ENCODE measurements at regions not wholly inside any gene's neighbourhood (a gene's known extent, or its start where the extent isn't known, plus 50 kb on each side); places are given as distances from the start of the nearest gene placed in this dataset.
"Not testable (repeated sequence)": the region's sequence is repeated elsewhere in the genome, so short reads cannot be mapped to it uniquely, and the experiment has no call there.

DNA sequence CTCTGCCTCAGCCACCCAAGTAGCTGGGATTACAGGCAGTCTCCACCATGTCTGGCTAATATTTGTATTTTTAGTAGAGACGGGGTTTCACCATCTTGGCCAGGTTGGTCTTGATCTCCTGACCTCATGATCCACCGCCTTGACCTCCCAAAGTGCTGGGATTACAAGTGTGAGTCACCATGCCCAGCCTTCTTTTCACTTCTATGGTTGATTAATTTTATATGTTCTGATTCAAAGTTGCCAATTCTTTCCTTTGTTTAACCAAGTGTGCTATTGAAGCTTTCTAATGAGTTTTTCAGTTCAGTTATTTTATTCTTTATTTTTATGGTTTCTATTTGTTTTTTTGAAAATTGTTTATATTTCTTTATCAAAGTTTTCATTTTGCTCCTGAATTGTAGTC lies 133.1 kb upstream of the KCNJ3 start:
- Histone ChIP-seq H3K36me3 (ENCODE audit: control insufficient read depth, insufficient read depth, low read length) (no peaks in the 10 kb centered on the region), H3K4me3 (ENCODE audit: low read depth, low read length) (no peak overlapping the region), H3K27me3 (ENCODE audit: control insufficient read depth, insufficient read depth, low read length) (no peaks in the 10 kb centered on the region)
- TF ChIP-seq, protein P1, sequence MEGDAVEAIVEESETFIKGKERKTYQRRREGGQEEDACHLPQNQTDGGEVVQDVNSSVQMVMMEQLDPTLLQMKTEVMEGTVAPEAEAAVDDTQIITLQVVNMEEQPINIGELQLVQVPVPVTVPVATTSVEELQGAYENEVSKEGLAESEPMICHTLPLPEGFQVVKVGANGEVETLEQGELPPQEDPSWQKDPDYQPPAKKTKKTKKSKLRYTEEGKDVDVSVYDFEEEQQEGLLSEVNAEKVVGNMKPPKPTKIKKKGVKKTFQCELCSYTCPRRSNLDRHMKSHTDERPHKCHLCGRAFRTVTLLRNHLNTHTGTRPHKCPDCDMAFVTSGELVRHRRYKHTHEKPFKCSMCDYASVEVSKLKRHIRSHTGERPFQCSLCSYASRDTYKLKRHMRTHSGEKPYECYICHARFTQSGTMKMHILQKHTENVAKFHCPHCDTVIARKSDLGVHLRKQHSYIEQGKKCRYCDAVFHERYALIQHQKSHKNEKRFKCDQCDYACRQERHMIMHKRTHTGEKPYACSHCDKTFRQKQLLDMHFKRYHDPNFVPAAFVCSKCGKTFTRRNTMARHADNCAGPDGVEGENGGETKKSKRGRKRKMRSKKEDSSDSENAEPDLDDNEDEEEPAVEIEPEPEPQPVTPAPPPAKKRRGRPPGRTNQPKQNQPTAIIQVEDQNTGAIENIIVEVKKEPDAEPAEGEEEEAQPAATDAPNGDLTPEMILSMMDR (IDR thresholded peaks at IDR 0.05; ENCODE audit: insufficient read depth, low read length, poor library complexity, severe bottlenecking), result no peak
- no peak for DNase-seq (ENCODE audit: low read depth)

DNA sequence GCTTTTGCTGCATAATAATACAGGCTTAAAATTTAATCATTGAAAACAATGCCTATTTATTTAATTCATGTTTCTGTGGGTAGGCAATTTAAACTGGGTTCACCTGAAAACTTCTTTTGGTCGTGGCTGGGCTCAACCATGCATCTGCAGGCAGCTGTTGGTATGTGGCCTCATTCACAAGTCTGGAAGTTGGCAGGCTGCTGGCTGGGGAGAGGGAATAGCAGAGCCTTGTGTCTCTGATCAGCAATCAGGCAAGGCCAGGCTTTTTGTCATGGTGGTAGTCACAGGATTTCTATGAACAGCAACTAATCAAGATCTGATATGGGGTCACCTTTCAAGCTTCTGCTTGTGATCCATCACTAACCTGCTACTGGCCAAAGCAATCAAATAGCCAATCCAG lies 130.1 kb upstream of the KCNJ3 start:
- no peak overlapping the region for H3K4me3 ChIP-seq (ENCODE audit: low read depth, low read length)
- TF ChIP-seq, protein P1 (IDR thresholded peaks at IDR 0.05; ENCODE audit: insufficient read depth, low read length, poor library complexity, severe bottlenecking), result no peak
- no peaks in the 10 kb centered on the region for H3K36me3 ChIP-seq (ENCODE audit: control insufficient read depth, insufficient read depth, low read length)
- no peak for DNase-seq (ENCODE audit: low read depth)
- H3K27me3 ChIP-seq (ENCODE audit: control insufficient read depth, insufficient read depth, low read length), result no peaks in the 10 kb centered on the region

DNA sequence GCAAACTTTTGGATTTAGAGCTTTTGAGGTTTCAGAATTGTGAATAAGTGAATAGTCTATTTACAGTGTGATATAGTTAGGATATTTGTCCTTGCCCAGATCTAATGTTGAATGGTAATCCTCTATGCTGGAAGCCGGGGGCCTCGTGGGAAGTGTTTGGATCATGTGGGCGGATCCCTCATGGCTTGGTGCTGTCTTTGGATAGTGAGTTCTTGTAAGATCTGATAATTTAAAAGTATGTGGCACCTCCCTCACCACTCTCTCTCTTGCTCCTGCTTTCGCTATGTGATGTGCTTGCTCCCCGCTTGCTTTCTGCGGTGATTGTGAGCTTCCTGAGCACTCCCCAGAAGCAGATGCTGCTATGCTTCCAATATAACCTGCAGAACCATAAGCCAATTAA lies 128.0 kb upstream of the KCNJ3 start:
- H3K27me3 ChIP-seq (ENCODE audit: control insufficient read depth, insufficient read depth, low read length), result no peaks in the 10 kb centered on the region
- TF ChIP-seq, protein P1 (IDR thresholded peaks at IDR 0.05; ENCODE audit: insufficient read depth, low read length, poor library complexity, severe bottlenecking), result no peak
- H3K36me3 ChIP-seq (ENCODE audit: control insufficient read depth, insufficient read depth, low read length), result no peaks in the 10 kb centered on the region
- DNase-seq (ENCODE audit: low read depth), result no peak
- no peak overlapping the region for H3K4me3 ChIP-seq (ENCODE audit: low read depth, low read length)

DNA sequence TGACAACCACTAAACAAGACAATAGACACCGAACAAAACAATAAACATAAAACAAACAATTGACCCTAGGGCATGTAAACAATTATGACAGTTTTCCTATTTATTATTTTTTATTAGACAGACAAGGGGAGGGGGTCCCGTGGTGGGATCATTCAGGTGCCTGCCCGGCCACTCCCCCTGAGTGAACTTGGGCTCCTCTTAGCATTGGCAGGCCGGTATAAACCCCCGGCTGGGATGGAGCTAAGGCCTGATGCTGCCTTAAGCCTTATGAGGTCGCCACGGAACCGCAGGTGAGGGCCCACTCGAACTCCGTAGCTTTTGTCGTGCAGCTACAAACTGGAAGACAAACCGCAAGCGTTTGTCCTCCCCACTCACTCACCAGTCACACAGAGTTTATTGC lies 121.8 kb upstream of the KCNJ3 start:
- H3K4me3 ChIP-seq (ENCODE audit: low read depth, low read length); H3K36me3 ChIP-seq (ENCODE audit: control insufficient read depth, insufficient read depth, low read length); DNase-seq (ENCODE audit: low read depth); H3K27me3 ChIP-seq (ENCODE audit: control insufficient read depth, insufficient read depth, low read length): not testable (repeated sequence)

DNA sequence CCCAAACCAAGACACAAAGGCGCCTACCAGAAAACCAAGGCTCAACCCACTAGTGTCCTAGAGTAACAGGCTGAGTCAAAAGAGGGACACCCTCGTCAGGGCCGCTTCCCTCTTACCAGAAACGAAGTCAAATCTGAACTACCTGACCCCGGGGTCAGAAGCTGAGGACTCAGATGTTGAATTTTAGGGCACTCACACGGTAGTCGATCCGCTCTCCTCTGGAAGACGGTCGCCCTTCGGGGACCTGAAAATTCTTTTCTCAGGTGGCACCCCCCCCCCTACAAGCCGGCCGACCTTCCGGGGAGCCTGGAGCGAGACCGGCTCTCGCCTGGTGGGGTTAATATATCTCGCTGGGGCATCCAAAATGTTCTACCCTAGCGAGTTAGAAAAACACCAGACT lies 121.1 kb upstream of the KCNJ3 start:
- DNase-seq (ENCODE audit: low read depth), result no peak
- H3K27me3 ChIP-seq (ENCODE audit: control insufficient read depth, insufficient read depth, low read length), result no peaks in the 10 kb centered on the region
- H3K4me3 ChIP-seq (ENCODE audit: low read depth, low read length), result no peak overlapping the region
- TF ChIP-seq, protein P1 (IDR thresholded peaks at IDR 0.05; ENCODE audit: insufficient read depth, low read length, poor library complexity, severe bottlenecking), result no peak
- H3K36me3 ChIP-seq (ENCODE audit: control insufficient read depth, insufficient read depth, low read length), result no peaks in the 10 kb centered on the region

DNA sequence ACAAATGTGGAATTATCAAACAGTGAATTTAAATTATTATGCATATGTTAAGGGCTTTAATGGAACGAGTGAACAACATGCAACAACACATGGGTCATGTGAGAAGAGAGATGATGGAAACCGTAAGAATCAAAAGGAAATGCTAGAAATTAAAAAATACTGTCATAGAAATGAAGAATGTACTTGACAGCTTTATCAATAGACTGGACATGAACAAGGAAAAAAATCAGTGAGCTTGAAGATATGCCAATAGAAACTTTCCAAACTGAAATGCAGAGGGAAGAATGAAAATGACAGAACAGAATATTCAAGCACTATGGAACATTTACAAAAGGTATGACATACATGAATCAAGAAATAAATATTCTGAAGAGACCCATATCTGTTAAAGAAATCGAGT lies 117.7 kb upstream of the KCNJ3 start:
- H3K36me3 ChIP-seq (ENCODE audit: control insufficient read depth, insufficient read depth, low read length), result no peaks in the 10 kb centered on the region
- no peak overlapping the region for H3K4me3 ChIP-seq (ENCODE audit: low read depth, low read length)
- TF ChIP-seq, protein P1 (IDR thresholded peaks at IDR 0.05; ENCODE audit: insufficient read depth, low read length, poor library complexity, severe bottlenecking), result no peak
- H3K27me3 ChIP-seq (ENCODE audit: control insufficient read depth, insufficient read depth, low read length), result no peaks in the 10 kb centered on the region
- no peak for DNase-seq (ENCODE audit: low read depth)

DNA sequence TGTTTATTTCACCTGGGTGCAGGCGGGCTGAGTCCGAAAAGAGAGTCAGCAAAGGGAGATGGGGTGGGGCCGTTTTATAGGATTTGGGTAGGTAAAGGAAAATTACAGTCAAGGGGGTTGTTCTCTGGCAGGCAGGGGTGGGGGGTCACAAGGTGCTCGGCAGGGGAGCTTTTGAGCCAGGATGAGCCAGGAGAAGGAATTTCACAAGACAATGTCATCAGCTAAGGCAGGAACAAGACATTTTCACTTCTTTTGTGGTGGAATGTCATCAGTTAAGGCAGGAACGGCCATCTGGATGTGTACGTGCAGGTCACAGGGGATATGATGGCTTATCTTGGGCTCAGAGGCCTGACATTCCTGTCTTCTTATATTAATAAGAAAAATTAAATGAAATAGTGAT lies 115.8 kb upstream of the KCNJ3 start:
- not testable (repeated sequence) for H3K4me3 ChIP-seq (ENCODE audit: low read depth, low read length); H3K27me3 ChIP-seq (ENCODE audit: control insufficient read depth, insufficient read depth, low read length); DNase-seq (ENCODE audit: low read depth)

DNA sequence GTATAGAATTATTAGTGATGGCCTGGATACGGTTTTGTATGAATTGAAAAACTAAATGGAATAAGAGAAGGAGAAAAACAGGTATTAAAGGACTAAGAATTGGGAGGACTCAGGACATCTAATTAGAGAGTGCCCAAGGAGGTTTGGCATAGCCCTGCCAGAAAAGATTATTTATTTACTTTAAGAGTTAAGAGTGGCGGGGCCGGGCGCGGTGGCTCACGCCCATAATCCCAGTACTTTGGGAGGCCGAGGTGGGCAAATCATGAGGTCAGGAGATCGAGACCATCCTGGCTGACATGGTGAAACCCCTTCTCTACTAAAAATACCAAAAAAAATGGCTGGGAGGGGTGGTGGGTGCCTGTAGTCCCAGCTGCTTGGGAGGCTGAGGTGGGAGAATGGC lies 115.2 kb upstream of the KCNJ3 start:
- H3K36me3 ChIP-seq (ENCODE audit: control insufficient read depth, insufficient read depth, low read length); H3K27me3 ChIP-seq (ENCODE audit: control insufficient read depth, insufficient read depth, low read length); H3K4me3 ChIP-seq (ENCODE audit: low read depth, low read length); DNase-seq (ENCODE audit: low read depth): not testable (repeated sequence)

More for the DNA sequence above, 115.8 kb upstream of the KCNJ3 start:
- H3K36me3 ChIP-seq (ENCODE audit: control insufficient read depth, insufficient read depth, low read length), result not testable (repeated sequence)
